ENCODE measurements at regions not wholly inside any gene's neighbourhood (a gene's known extent, or its start where the extent isn't known, plus 50 kb on each side); places are given as distances from the start of the nearest gene placed in this dataset.

DNA sequence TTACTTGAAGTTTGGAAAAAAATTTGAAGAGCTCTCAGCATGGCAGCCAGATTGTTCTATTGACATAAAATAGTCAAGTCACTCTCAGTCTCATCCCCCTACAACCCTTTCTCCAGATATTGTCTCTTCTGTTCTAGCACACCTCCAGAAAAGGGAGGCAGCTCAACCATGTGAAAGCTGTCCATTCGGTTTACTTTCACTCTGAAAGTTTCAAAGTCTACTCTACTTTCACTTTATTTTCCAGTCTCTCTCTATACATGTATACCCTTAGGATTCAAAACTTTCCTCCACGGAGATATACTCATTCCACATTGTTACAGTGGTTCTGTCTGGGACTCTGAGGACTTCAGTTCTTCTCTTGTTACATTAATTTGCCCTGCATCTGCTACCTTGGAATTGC is 111.0 kb upstream of the STAC start:
- H3K27ac ChIP-seq (replicated peaks), result no peak overlapping the region
- no peak for DNase-seq
- no peaks in the 10 kb centered on the region for H3K4me1 ChIP-seq
- H3K27me3 ChIP-seq (ENCODE audit: low read depth), result no peaks in the 10 kb centered on the region
- TF ChIP-seq, protein P1, sequence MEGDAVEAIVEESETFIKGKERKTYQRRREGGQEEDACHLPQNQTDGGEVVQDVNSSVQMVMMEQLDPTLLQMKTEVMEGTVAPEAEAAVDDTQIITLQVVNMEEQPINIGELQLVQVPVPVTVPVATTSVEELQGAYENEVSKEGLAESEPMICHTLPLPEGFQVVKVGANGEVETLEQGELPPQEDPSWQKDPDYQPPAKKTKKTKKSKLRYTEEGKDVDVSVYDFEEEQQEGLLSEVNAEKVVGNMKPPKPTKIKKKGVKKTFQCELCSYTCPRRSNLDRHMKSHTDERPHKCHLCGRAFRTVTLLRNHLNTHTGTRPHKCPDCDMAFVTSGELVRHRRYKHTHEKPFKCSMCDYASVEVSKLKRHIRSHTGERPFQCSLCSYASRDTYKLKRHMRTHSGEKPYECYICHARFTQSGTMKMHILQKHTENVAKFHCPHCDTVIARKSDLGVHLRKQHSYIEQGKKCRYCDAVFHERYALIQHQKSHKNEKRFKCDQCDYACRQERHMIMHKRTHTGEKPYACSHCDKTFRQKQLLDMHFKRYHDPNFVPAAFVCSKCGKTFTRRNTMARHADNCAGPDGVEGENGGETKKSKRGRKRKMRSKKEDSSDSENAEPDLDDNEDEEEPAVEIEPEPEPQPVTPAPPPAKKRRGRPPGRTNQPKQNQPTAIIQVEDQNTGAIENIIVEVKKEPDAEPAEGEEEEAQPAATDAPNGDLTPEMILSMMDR (IDR thresholded peaks at IDR 0.05; ENCODE audit: borderline replicate concordance), result no peak
- H3K9me3 ChIP-seq (replicated peaks), result no peaks in the 10 kb centered on the region
- H3K36me3 ChIP-seq, result no peaks in the 10 kb centered on the region
- intact Hi-C loops (cut with micrococcal nuclease), result no loop called here
- no peak overlapping the region for H3K4me3 ChIP-seq

DNA sequence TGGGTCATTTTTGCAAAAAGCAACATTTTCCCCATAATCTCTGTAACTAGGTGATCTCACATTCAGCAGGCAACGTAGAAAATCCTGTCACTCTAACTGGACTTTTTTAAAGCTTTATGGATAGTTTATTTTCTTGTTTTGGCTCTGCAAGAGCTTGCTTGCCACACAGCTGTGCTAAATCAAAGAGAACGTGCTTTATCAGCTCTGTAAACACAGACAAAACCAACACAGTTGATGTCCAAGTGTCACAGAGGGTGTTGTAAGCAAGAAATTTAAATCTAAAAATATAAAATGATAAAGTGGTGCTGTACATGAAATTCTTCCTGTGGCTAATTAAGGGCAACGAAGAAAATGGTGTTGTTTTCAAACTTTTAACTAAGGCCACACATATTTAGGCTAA is 97.5 kb upstream of the STAC start:
- peaks cover 15% of the 10 kb centered on the region for H3K9me3 ChIP-seq (replicated peaks)
- TF ChIP-seq, protein P1 (IDR thresholded peaks at IDR 0.05; ENCODE audit: borderline replicate concordance), result no peak
- H3K4me3 ChIP-seq, result no peak overlapping the region
- H3K27me3 ChIP-seq (ENCODE audit: low read depth), result no peaks in the 10 kb centered on the region
- no peaks in the 10 kb centered on the region for H3K4me1 ChIP-seq
- DNase-seq, result no peak
- no peaks in the 10 kb centered on the region for H3K36me3 ChIP-seq
- H3K27ac ChIP-seq (replicated peaks), result no peak overlapping the region
- intact Hi-C loops (cut with micrococcal nuclease), result no loop called here

DNA sequence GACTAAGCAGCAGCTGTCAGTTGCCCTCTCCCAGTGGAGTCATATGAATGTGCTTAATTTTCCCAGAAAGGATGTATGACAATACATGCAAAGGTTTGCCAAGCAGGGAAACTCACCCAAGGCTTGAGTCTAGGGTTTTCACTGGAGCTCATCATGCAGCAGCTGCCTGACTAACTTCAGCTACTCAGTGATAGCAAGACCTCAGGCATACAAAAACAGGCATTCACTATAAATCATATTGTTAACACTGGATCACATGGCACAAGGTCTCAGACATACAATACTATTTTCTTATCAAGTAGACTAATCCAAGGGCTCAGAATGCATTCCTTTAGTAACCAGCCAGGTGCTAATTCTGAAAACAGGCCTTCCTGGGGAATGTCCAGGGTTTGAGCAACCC is 85.0 kb upstream of the STAC start:
- Histone ChIP-seq H3K9me3 (replicated peaks) (no peaks in the 10 kb centered on the region), H3K4me1 (peaks cover 17% of the 10 kb centered on the region), H3K27ac (replicated peaks) (no peak overlapping the region), H3K36me3 (no peaks in the 10 kb centered on the region), H3K27me3 (ENCODE audit: low read depth) (no peaks in the 10 kb centered on the region), H3K4me3 (no peak overlapping the region)
- no peak for DNase-seq
- TF ChIP-seq, protein P1 (IDR thresholded peaks at IDR 0.05; ENCODE audit: borderline replicate concordance), result no peak
- intact Hi-C loops (cut with micrococcal nuclease), result no loop called here

DNA sequence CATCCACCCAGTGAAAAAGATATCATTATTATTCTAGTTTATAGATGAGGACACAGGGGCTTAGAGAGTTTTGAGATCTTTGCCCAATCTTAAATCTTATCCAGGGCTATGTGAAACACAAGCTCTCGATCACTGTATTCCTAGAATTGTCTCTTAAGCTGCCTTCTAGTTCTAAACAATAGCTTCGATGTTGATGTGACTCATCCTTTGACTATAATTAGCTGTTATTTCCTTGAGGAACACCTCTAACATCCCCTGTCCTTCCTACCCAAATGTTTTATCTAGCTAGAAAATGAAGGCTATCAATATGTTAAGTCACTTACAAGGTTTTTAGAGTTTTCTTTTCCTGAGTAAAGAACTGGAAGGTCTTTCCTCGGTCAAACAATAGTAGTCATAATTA is 83.1 kb upstream of the STAC start:
- TF ChIP-seq, protein P1 (IDR thresholded peaks at IDR 0.05; ENCODE audit: borderline replicate concordance), result no peak
- Histone ChIP-seq H3K4me1 (peaks cover 17% of the 10 kb centered on the region), H3K4me3 (peak overlapping the region; percentile 38), H3K27ac (replicated peaks) (peak overlapping the region; percentile 64), H3K36me3 (no peaks in the 10 kb centered on the region), H3K9me3 (replicated peaks) (no peaks in the 10 kb centered on the region), H3K27me3 (ENCODE audit: low read depth) (no peaks in the 10 kb centered on the region)
- no peak for DNase-seq
- intact Hi-C loops (cut with micrococcal nuclease), result no loop called here

DNA sequence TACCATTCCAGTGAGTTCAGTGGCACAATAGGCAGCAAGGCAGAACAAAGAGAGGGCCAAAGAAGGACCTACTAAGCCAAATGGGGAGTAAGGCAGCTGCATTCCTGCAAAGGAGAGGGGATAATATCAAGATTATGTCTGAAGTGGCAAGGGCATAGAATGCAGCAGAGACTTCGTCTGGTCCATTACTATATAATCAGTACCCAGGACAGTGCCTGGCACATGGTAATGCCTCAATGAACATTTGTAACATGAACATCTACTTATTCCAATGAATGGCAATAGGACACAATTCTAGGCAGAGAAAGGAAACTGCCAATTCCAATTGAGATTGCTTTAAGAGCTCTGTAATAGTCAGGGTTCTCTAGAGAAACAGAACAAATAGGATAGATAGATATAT is 82.1 kb upstream of the STAC start:
- no peaks in the 10 kb centered on the region for H3K36me3 ChIP-seq
- H3K4me1 ChIP-seq, result peaks cover 17% of the 10 kb centered on the region
- no peaks in the 10 kb centered on the region for H3K9me3 ChIP-seq (replicated peaks)
- intact Hi-C loops (cut with micrococcal nuclease), result no loop called here
- no peaks in the 10 kb centered on the region for H3K27me3 ChIP-seq (ENCODE audit: low read depth)
- H3K27ac ChIP-seq (replicated peaks), result no peak overlapping the region
- TF ChIP-seq, protein P1 (IDR thresholded peaks at IDR 0.05; ENCODE audit: borderline replicate concordance), result no peak
- no peak overlapping the region for H3K4me3 ChIP-seq
- DNase-seq, result no peak

DNA sequence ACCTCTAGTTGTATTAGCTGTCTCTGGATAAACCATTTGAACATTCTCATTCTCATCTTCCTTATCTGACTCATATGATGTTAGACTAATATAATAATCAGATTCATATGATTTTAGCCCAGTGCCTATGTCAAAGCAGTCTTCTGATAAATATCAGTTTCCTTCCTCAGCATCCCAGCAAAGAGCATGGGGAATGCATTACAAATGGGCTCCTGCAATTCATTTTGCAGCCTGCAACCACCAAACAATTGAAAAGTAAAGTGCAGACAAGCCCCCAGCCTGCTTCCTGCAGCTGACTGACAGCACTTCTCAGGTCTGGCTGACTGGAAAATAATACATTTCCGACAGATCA is 78.2 kb upstream of the STAC start:
- no peak overlapping the region for H3K27ac ChIP-seq (replicated peaks)
- TF ChIP-seq, protein P1 (IDR thresholded peaks at IDR 0.05; ENCODE audit: borderline replicate concordance), result no peak
- no peak for DNase-seq
- H3K27me3 ChIP-seq (ENCODE audit: low read depth), result no peaks in the 10 kb centered on the region
- no peaks in the 10 kb centered on the region for H3K9me3 ChIP-seq (replicated peaks)
- H3K36me3 ChIP-seq, result no peaks in the 10 kb centered on the region
- H3K4me3 ChIP-seq, result no peak overlapping the region
- H3K4me1 ChIP-seq, result peaks cover 1% of the 10 kb centered on the region
- intact Hi-C loops (cut with micrococcal nuclease), result no loop called here
